Stimulated activated CD8-positive, alpha-beta memory T cell treated with anti-CD3 and anti-CD28 coated beads, Interleukin-2, amount 100 ng/mL, for 1 hour (primary cell): ENCODE measurements at regions not wholly inside any gene's neighbourhood (a gene's known extent, or its start where the extent isn't known, plus 50 kb on each side); places are given as distances from the start of the nearest gene placed in this dataset.

Experiments used
- DNase-seq, 2 donors: peaks; one replicate each; pipeline ENCODE4 v3.0.0-alpha.2; 2020; ENCODE audit warnings: low read depth in 2 of 2

DNA sequence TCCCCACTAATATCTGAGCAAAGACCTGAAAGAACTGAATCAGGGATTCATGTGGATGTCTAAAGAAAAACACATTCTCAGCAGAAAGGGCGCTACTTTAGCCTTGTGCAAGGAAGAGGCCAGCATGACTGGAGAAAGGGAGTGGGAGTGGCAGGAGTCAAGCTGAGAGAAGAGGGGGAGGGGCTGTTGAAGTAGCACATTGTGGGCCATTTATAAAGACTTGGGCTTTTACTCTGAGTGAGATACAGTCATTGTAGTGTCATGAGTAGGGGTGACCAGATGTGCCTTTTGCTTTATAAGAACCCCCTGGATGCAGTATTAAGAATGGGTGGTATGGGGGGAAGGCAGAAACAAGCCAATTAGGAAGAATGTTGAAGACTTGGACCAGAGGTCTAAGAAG, 452.8 kb downstream of the ENC1 start:
- no peak for DNase-seq

DNA sequence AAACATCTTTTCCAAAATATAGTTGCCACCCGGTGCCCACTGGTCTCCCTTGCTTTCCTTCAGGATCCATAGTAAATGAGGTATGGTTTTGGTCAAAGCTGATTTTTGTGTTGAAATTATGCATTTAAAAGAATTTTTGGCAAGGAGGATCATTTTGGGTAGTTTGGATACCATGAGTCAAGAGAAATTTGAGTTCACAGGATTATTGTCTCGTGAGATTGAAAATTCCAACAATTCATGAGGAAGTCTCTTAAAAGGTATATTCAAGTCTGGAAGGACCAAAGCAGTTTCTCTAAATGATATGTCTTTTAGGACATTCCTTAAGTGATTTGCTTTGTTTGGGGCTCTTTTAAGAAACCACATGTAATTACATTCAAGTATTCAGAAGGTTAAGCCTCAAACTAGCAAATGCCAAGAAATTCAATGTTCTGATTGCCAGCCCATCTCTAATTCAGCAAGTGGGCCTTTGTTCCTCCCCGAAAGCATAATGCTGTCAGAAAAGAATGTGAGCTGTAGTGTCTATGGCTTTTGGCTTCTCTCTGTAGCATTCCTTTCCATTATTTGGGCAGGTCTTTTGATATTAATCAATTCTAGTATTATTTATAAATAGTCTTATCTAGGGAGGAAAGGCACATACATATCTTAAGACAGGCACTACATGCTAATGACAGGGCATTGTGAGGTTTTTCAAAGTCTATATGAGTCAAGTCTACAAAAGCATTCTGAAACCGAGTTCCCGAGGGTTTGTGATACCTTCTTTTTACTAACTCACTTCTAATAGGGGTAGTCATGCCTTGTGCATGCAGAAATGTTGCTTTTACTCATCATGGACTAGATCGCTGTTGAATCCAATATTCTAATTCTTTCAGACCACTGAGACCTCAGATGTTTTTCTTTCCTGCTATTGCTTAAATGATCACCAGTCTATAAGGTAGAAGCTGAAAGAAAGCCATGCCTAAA, 453.9 kb downstream of the ENC1 start:
- no peak for DNase-seq

DNA sequence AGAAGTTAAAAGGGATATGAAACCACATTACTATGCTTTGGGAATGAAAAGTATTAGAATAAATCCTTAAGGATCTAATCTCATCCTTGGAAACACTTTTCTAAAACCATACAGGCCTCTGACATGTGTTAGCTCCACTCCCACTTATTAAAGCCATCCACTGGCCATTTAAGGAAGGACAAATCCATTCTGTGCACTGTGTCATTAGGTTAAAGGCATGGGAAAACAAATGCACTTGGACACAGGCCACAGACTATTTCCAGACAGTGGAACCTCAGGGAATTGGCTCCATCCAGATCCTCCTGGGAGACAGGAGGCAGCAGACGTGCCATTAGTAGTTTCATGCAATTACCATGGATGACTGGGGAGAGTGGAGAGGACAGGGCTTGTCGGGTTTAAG, 454.9 kb downstream of the ENC1 start:
- DNase-seq, result no peak

DNA sequence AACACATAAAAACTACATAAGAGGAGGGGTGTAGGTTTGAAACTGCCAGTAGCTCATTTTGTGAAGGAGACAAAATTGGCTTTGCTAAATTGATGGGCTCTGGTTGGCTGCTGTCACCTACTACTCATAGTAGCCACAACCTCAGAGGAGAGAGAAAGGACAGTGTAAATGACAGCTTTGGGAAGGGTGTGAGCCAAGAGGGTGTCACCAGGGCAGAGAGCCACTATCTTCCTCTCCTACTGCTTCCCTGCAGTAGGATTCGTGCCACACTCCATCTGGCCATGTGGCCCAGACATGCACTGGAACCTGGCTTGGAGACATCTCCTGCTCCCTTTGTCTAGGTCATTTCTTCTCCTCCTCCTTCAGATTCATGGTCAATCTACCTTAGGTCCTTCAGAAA, 455.9 kb downstream of the ENC1 start:
- no peak for DNase-seq

DNA sequence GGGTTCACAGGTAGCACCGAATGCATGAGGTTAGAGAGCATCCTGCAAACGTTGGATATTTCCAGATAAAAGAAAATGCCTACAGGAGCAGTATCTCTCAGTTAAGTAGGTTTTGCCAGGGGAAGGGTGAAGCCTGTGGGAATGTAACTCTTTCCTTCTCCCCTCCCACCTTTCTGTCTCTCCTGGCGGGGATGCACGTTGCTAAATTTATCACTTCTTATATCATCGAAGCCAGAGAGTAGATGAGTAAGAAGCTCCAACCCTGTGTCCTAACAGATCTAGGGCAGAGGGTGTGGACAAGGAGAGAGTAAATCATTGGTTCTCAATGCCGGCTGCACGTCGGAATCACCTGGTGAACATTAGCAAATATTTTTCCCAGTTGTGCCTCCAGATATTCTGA, 457.5 kb downstream of the ENC1 start:
- DNase-seq, result no peak

DNA sequence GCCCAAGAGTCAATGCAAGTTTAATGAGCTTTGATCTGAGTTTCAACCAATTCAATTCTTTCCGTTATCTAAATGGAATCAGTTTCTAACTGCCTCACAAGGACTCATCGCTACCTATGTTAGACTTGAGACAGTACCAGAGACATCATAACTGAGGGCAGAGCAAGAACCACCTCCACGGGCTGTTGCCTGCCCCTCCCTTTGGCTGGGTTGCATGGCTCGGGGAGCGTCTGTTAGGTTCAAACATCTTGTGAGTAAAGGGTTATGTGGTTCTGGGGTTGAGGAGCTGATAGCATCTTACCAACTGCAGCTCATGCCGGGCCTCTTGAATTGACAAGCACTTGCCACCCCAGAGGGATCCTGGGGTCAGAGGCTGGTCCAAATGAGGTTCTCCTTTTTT, 457.9 kb downstream of the ENC1 start:
- DNase-seq, result no peak

DNA sequence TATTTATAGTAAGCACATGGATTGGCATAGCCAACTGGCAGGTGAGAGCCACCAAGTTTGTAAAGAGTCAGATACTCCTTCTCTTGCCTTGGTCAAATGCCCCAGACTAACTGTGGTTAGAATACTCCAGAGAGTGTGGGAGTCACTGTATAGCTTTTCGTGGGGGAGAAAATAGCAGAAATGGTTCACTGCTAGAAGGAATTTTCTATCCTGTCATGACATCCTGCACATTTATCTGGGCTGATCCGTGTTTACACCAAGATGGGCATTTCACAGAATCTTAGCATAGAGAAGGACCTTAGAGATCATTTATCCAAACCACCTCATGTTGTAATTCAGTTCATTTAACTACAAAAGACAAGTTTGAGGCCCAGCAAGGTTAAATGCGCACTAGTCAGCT, 460.8 kb downstream of the ENC1 start:
- no peak for DNase-seq

DNA sequence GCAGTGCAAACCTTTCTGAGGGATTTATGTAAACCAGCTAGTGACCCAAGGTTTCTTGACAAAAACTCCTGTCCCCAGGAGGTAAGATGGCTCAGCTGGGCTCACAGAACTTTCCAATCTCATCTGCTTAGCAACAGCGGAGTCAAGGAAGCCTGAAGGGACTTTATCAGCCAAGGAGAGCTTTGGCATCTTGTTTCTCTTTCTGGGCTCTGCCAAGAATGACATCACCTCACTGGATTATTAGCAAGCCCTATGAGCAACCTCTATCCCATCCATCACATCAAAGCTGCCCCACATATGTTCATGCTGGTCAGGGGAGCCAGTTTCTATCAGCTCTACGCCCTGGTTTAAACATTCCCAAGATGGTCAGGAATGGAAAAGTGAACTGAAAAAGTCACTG, 461.3 kb downstream of the ENC1 start:
- no peak for DNase-seq

DNA sequence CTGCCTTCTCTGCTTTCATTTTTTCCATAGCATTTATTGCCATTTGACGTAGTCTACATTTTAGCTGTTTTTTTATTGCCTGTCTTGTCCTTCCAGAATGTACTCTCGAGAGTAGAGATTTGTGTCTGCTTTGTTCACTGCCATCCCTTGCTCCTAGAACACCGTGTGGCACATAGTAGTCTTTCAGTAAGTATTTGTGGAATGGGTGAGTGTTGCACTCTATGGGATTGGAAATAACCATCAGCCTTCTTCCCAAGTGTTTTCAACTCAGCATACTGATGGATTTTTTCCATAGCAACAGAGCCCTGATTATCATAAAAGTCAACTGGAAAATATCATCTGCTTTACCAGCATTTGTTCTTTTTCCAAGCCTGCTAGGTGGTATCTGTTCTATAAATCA, 462.6 kb downstream of the ENC1 start:
- no peak for DNase-seq

DNA sequence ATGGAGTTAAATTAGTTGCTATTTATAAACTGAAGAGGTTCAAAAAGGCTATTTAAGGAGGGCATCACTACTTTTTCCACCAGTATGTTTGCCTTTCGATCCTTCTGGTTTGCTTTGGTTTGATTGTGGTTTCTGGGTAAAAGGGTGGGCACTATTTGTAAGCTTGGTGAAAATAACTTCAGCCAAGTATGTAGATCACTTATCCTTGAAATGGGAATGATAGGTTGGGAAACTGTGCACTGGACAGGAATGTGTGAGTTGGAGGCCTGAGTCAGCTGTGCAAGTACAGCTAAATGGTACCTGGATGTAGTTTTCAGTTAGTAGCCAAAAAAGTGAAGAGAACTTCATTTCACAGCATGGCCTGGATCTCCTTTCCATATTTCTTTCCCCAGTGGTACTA, 466.2 kb downstream of the ENC1 start:
- no peak for DNase-seq

DNA sequence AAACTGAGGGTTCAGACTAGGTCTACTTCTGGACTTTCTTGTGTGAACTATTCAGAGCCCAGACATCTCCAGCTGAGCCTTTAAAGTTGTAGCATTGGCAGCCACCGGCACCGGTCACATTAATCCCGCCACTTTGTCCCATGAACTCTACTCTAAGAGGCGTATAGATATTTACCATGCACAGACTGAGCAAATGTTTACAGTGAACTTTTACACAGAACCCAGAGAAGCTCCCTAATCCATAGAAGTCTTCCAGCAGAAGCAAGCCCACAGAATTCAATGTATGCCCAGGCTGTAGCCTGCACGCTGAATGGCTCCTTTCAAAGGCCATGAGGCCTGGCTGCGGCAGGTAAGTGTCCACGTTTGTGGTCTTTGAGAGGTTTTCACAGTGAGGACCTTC, 466.9 kb downstream of the ENC1 start:
- DNase-seq, result no peak

DNA sequence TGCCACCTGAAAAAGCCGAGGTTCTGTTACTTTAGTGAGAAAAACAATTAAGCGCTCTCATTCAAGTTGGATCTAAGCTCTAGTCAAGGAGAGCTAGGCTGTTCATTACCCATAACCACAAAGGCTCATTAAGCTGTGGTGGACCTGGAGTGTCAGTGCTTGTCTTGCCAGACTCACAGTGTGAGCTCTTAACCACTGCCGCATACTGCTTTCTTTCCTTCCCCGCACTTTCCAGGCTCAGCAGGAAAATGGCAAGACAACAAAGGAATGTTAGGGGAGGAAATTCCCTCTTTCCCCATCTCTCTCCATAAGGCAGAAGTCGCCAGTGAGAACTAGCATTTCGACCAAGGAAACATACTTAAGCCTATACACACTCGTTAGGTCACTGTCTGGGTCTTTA, 467.3 kb downstream of the ENC1 start:
- no peak for DNase-seq

DNA sequence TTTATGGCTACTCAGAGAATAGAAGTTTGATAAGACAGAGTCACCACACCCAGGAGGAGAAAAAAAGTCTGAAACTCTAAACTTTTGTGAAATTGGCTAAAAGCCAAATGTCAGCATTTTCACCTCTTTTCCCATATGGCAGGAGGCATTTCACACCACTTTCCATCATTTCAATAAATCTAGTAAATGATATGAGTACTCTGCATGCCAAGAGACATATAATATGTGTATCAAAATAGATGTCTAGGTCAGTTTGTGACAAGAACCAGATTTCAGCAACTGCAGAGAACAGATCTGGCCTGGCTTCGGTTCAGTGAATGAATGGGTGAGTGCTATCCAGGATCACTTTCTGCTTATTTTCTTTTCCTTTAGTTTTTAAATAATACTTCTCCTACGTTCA, 470.8 kb downstream of the ENC1 start:
- no peak for DNase-seq

DNA sequence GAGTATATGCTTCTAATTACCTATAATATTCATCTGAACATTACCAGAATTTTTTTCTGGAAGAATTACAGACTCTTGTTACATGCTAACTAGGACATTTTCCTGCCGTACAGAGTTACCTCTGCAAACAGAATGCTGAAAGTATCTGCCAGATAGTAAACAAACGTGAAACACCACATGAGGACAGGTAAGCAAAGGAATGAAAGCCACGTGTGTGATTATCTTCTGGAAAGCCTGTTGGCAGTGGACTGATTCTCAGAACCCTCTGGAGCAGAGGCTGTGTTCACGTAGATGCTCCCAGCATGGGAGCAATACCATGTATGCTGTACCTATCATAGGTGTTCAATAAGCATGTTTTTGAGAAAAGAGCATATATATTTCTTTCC, 472.6 kb downstream of the ENC1 start:
- no peak for DNase-seq

DNA sequence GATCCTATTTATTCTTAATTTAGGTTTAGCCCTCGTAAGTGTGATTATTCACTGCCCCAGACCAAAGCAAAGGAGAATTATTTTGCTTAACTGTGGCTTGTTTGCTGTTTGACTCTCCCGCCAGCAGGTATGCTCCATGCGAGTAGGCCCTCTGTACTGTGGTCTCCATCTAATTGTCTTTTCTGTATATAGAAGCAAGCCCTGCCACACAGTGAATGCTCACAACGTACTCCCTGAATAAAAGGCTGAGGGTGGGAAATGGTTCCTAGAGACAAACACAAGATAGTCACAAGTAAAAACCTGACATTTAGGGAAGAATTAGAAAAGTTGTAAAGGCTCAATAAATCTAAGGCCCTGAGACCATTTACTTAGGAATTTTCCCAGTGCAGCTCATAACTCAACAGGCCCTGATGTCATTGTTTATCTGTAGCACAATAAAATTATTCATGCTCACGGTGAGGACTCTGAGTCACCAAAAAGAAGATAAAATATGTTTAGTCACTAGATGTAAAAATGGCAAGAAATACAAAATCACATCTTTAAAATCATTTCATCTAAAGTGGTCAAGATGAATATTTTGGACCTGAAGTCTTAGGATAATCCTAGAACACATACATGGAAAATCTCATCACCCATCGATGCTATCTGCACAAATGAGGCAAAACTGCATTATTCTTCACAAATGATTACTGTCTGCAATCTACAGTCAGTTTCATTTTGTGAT, 473.2 kb downstream of the ENC1 start:
- DNase-seq, result no peak

DNA sequence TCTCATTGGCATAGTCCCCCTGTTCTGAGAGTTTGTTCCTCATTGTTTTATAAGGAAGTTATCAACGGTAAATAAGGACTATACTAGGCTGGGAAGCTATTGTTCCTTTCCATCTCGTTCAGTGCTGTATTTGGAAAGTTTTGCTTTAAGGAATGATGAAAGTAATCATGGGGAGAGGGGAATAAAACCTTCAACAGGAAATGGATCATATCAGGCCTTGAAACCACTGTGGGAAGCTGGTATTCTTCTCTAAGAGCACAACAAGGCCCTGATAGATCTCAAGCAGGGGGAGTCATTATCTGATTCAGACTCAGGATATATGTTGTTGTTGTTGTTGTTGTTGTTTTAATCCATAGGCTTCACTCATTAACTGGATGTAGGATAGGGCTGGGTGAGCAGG, 474.5 kb downstream of the ENC1 start:
- no peak for DNase-seq

DNA sequence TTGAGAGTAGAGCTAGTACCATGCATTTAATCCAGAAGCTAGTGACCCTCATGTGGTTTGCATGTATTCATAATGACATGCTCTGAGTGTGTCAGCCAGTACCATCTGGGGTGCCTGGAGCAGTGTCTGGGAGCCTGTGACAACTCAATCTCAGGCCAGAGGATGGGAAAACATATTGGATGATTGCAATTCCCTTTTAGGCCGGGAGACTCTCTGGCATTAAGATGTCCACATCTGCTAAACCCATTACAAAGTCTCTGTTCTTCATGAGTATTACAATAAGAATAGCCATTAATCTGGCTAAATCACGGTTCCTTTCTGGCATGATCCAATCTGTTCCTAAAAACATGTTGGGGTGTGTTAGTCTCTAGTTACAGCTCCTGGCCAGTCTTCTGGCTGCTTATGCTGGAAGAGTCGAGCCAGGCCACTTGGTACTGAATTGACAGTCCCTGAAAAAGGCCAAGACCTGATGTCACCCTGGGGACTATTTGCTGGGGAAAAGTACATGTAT, 475.7 kb downstream of the ENC1 start:
- no peak for DNase-seq

DNA sequence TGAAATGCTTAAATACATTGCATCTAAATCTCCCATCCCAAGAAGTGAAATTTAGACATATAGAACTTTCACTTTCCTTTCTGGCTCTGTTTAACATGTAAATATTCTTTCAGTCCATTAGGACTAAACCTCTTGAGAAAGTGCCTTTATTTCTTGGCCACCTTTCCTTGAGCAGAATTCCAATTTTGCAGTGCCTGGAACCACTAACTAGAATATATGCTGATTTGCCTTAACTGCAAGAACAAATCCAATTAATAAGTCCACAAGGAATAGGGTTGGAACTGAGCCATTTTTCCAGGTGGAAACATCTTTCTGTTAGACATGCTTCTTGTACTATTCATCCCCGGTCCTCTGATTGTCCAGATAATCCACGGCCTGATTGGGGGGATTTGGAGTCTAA, 478.0 kb downstream of the ENC1 start:
- no peak for DNase-seq

DNA sequence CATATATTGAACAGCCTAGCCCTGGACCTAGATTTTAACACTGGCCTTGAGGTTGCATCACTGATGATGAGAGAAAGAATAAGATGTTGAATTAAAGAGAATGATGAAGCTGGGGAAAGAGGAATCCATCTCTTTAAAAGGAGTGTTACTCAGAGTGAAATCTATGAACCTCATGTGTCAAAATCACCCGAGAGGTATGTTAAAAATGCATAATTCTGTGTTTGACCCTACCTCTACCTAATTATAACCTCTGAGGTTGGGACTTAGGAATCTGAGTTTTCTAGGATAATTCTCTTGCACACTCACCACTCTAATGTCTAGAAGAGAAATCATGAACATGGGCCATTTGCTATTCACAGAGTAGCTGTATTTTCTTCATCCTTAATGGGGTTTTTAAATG, 479.4 kb downstream of the ENC1 start:
- no peak for DNase-seq

DNA sequence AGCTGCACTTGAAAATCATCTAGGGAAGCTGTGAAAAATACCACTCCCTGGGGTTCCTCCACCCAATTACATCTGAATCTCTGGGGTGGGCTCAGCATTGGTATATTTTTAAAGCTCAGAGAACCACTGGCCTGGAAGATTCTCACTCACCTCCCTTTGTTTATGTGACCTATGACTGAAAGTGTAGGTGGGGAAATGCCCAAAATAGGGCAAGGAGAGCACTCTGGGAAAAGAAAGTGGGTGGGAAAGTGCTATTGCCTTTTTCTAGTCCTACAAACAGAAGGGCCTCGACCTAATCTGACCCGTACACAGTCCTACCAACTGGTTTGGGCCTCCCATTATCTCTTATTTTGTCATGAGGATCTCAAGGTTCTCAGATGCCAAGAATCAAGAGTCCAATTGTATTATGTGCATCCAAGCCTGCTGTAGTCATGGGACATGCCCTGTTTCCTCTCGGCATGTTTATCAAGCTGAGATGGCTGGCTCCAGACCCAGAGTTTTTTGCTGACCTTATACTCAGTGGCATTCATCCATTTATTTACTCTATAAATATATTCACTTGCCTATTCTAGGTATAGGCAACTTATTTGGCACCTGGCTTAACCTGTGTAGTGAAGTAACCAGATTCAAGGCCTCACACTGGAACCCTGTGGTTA, 483.7 kb downstream of the ENC1 start:
- no peak for DNase-seq

DNA sequence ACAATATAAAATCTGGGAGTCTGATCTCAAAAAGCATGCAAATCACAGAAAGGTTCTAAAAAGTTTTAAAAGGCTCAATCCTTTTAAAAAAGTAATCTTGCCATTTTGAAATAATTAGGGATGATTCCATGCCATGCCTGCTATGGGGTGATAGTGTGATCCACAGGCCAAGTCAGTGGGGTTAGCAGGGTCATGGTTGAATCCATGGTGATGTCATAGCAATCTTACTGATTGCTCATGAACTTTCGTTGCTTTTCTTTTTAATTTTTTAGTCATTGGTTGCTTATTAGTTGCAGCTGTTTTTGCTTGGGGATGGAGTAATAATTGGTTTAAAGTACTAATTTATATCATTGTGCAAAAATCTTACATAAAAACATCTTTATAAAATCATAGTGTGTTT, 485.0 kb downstream of the ENC1 start:
- DNase-seq, result no peak

DNA sequence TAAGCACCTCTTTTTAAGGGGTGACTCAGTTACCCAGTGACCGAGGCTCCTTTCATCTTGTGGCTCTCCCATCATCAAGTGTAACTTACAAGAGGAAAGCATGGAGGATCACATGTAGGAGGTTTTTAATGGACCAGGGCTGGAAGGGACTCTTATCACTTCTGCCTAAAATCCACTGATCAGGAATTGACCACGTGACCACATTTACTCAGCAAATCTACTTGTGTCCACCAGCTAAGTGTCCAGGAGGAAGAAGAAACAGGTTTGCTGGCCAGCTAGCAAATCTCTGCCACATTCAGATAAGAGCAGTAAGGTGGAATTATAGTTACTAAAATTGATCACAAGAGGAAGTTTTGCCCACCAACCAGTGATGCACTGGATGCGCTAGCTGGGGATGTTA, 486.0 kb downstream of the ENC1 start:
- no peak for DNase-seq
